Suprapubic skin (tissue), 3 donors: ENCODE measurements at regions not wholly inside any gene's neighbourhood (a gene's known extent, or its start where the extent isn't known, plus 50 kb on each side); places are given as distances from the start of the nearest gene placed in this dataset.
"Not testable (repeated sequence)": the region's sequence is repeated elsewhere in the genome, so short reads cannot be mapped to it uniquely, and the experiment has no call there.

Source experiments
- POLR2A ChIP-seq, 2 donors: fragments of 450-650 bp; IDR thresholded peaks; one replicate each; pipeline ENCODE4 v1.6.1; 2017; ENCODE audit warnings: antibody characterized with exemption in 2 of 2, mild to moderate bottlenecking in 2 of 2, moderate library complexity in 2 of 2
- TF ChIP-seq, protein P1 (sequence below), 2 donors: fragments of 200-600 bp in 1 of 2; fragments of 450-650 bp in 1 of 2; sonication (generic) in 1 of 2; IDR thresholded peaks; one replicate each; pipeline ENCODE4 v1.5.1; 2016 to 2019; ENCODE audit warnings: antibody characterized with exemption in 2 of 2, mild to moderate bottlenecking in 1 of 2, moderate library complexity in 1 of 2

DNA sequence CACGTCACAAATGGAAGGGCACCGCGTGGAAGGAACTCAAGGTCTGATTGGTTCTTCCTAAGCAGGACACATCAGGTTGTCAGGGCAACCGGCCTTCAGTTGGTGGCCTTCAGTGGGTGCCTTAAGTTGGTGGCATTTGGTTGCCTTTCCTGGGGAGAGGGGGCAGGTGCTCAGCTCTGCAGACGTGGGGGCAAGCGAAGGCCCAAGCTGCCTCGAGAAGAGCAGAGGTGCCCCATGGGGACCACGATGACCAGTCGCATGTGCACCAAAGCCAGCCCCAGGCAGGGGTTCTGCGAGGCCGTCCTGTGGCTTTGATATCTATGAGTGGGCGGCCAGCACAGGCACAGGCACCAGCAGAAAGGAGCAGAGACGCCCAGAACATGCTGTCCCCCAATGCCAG, 1742.8 kb upstream of the DEFB115 start:
- TF ChIP-seq, protein P1, sequence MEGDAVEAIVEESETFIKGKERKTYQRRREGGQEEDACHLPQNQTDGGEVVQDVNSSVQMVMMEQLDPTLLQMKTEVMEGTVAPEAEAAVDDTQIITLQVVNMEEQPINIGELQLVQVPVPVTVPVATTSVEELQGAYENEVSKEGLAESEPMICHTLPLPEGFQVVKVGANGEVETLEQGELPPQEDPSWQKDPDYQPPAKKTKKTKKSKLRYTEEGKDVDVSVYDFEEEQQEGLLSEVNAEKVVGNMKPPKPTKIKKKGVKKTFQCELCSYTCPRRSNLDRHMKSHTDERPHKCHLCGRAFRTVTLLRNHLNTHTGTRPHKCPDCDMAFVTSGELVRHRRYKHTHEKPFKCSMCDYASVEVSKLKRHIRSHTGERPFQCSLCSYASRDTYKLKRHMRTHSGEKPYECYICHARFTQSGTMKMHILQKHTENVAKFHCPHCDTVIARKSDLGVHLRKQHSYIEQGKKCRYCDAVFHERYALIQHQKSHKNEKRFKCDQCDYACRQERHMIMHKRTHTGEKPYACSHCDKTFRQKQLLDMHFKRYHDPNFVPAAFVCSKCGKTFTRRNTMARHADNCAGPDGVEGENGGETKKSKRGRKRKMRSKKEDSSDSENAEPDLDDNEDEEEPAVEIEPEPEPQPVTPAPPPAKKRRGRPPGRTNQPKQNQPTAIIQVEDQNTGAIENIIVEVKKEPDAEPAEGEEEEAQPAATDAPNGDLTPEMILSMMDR (IDR thresholded peaks at IDR 0.05): not testable (repeated sequence)
- TF ChIP-seq POLR2A (IDR thresholded peaks at IDR 0.05): not testable (repeated sequence)
